Retinal pigment epithelial cell (primary cell): ENCODE measurements at regions not wholly inside any gene's neighbourhood (a gene's known extent, or its start where the extent isn't known, plus 50 kb on each side); places are given as distances from the start of the nearest gene placed in this dataset.
"Not testable (repeated sequence)": the region's sequence is repeated elsewhere in the genome, so short reads cannot be mapped to it uniquely, and the experiment has no call there.

Source experiments
- DNase-seq: peaks from one replicate; pipeline ENCODE4 v3.0.0-alpha.2; 2010; ENCODE audit warnings: low read depth
- H3K4me3 ChIP-seq: 2 replicates; pipeline ENCODE4 v1.5.1; 2011; ENCODE audit warnings: mild to moderate bottlenecking, low read length, control low read depth, moderate library complexity
- CTCF ChIP-seq: conservative IDR thresholded peaks from 2 replicates; pipeline ENCODE4 v1.5.1; 2011; ENCODE audit warnings: low read depth, low read length, control low read depth, inconsistent platforms

GRCh38 chr1:105558023-105558422 lies 1498.5 kb upstream of the PRMT6 start:
- H3K4me3 ChIP-seq, result no peak overlapping the region
- DNase-seq, result no peak
- TF ChIP-seq CTCF, result no peak

GRCh38 chr1:105565006-105565405 lies 1491.5 kb upstream of the PRMT6 start:
- DNase-seq, result no peak
- no peak for TF ChIP-seq CTCF

GRCh38 chr1:105585791-105586190 lies 1470.7 kb upstream of the PRMT6 start:
- no peak overlapping the region for H3K4me3 ChIP-seq
- DNase-seq, result no peak
- no peak for TF ChIP-seq CTCF

More at GRCh38 chr1:105565006-105565405, 1491.5 kb upstream of the PRMT6 start:
- H3K4me3 ChIP-seq, result no peak overlapping the region

GRCh38 chr1:105591681-105592080 lies 1464.8 kb upstream of the PRMT6 start:
- no peak for TF ChIP-seq CTCF
- H3K4me3 ChIP-seq, result no peak overlapping the region
- DNase-seq, result no peak

- TF ChIP-seq CTCF, result peak; percentile 21
- H3K4me3 ChIP-seq, result no peak overlapping the region
- DNase-seq, result no peak
Observed at GRCh38 chr1:105608713-105609112, 1447.8 kb upstream of the PRMT6 start.

GRCh38 chr1:105626276-105626987 lies 1430.0 kb upstream of the PRMT6 start:
- no peak overlapping the region for H3K4me3 ChIP-seq
- DNase-seq, result no peak
- TF ChIP-seq CTCF, result no peak

GRCh38 chr1:105631153-105631744 lies 1425.2 kb upstream of the PRMT6 start:
- not testable (repeated sequence) for H3K4me3 ChIP-seq, DNase-seq
